Uterus (tissue), 3 donors: ENCODE measurements at regions not wholly inside any gene's neighbourhood (a gene's known extent, or its start where the extent isn't known, plus 50 kb on each side); places are given as distances from the start of the nearest gene placed in this dataset.

Source experiments
- DNase-seq, 2 donors: peaks; one replicate each; pipeline ENCODE4 v3.0.0-alpha.2; 2019 to 2020
- H3K27ac ChIP-seq, 2 donors: fragments of 200-600 bp; sonication (generic); 1 replicate in 1 of 2; 2 replicates in 1 of 2; pipeline ENCODE4 v1.5.1; 2016 to 2018
- H3K27me3 ChIP-seq, 2 donors: fragments of 200-600 bp; sonication (generic); one replicate each; pipeline ENCODE4 v1.5.1; 2018 to 2019; ENCODE audit warnings: control low read depth in 1 of 2
- H3K36me3 ChIP-seq, 2 donors: fragments of 200-600 bp; sonication (generic); one replicate each; pipeline ENCODE4 v1.5.1; 2019; ENCODE audit warnings: control low read depth in 1 of 2
- H3K4me1 ChIP-seq, 2 donors: fragments of 200-600 bp; sonication (generic); one replicate each; pipeline ENCODE4 v1.5.1; 2018 to 2019; ENCODE audit warnings: control low read depth in 1 of 2
- H3K4me3 ChIP-seq, 2 donors: fragments of 200-600 bp; sonication (generic); 1 replicate in 1 of 2; 2 replicates in 1 of 2; pipeline ENCODE4 v1.5.1; 2018 to 2019; ENCODE audit warnings: mild to moderate bottlenecking in 1 of 2
- H3K9me3 ChIP-seq, 2 donors: fragments of 200-600 bp; sonication (generic); one replicate each; pipeline ENCODE4 v1.5.1; 2019; ENCODE audit warnings: control low read depth in 1 of 2
- CTCF ChIP-seq, 4 experiments: fragments of 200-600 bp in 2 of 4; fragments of 450-650 bp in 2 of 4; sonication (generic) in 2 of 4; IDR thresholded peaks; one replicate each; pipeline ENCODE4 v1.5.1; 2016 to 2019; ENCODE audit warnings: antibody characterized with exemption in 4 of 4, mild to moderate bottlenecking in 2 of 4, moderate library complexity in 1 of 4
- POLR2A ChIP-seq, 2 donors: fragments of 450-650 bp; IDR thresholded peaks; one replicate each; pipeline ENCODE4 v1.6.1; 2016; ENCODE audit warnings: antibody characterized with exemption in 2 of 2, mild to moderate bottlenecking in 1 of 2, moderate library complexity in 1 of 2
- intact Hi-C: fragments of 100-400 bp; cut with DNase I; formaldehyde crosslinking; loops from one replicate; pipeline ENCODE4 v1.15.1; 2023; ENCODE audit warnings: low total_unique reads
- donor health status: DM: yes; HTN: yes; CAD: no.

- intact Hi-C loops, result no loop called here
- Histone ChIP-seq H3K27ac (no peak overlapping the region), H3K36me3 (no peaks in the 10 kb centered on the region), H3K9me3 (no peaks in the 10 kb centered on the region), H3K27me3 (no peaks in the 10 kb centered on the region), H3K4me1 (peaks cover 0 to 3% of the 10 kb centered on the region in 2 donors), H3K4me3 (no peak overlapping the region)
- TF ChIP-seq POLR2A (IDR thresholded peaks at IDR 0.05) (no peak), CTCF (IDR thresholded peaks at IDR 0.05) (no peak)
- no peak for DNase-seq
These were observed 109.8 kb upstream of the DST start for GRCh38 chr6:56752534-56752933.

GRCh38 chr6:56752009-56752408 is 109.3 kb upstream of the DST start:
- intact Hi-C loops, result no loop called here

GRCh38 chr6:56751604-56752003 is 108.9 kb upstream of the DST start:
- Histone ChIP-seq H3K27me3 (no peaks in the 10 kb centered on the region), H3K4me3 (no peak overlapping the region), H3K9me3 (no peaks in the 10 kb centered on the region), H3K4me1 (peaks cover 0 to 3% of the 10 kb centered on the region in 2 donors), H3K36me3 (no peaks in the 10 kb centered on the region), H3K27ac (no peak overlapping the region)
- intact Hi-C loops, result no loop called here
- TF ChIP-seq POLR2A (IDR thresholded peaks at IDR 0.05), result no peak
- no peak for TF ChIP-seq CTCF (IDR thresholded peaks at IDR 0.05)
- no peak for DNase-seq

More at GRCh38 chr6:56752009-56752408, 109.3 kb upstream of the DST start:
- Histone ChIP-seq H3K4me1 (peaks cover 0 to 3% of the 10 kb centered on the region in 2 donors), H3K36me3 (no peaks in the 10 kb centered on the region), H3K27me3 (no peaks in the 10 kb centered on the region), H3K9me3 (no peaks in the 10 kb centered on the region), H3K4me3 (no peak overlapping the region), H3K27ac (no peak overlapping the region)
- no peak for DNase-seq
- no peak for TF ChIP-seq CTCF (IDR thresholded peaks at IDR 0.05)
- TF ChIP-seq POLR2A (IDR thresholded peaks at IDR 0.05), result no peak

- Histone ChIP-seq H3K36me3 (no peaks in the 10 kb centered on the region), H3K27me3 (no peaks in the 10 kb centered on the region), H3K9me3 (no peaks in the 10 kb centered on the region), H3K27ac (no peak overlapping the region), H3K4me3 (no peak overlapping the region), H3K4me1 (peaks cover 0 to 3% of the 10 kb centered on the region in 2 donors)
- intact Hi-C loops, result no loop called here
- no peak for TF ChIP-seq POLR2A (IDR thresholded peaks at IDR 0.05)
- no peak for TF ChIP-seq CTCF (IDR thresholded peaks at IDR 0.05)
- DNase-seq, result no peak
These were observed 108.0 kb upstream of the DST start for GRCh38 chr6:56750686-56751085.

GRCh38 chr6:56749632-56750151 is 107.0 kb upstream of the DST start:
- intact Hi-C loops, result no loop called here
- DNase-seq, result no peak
- no peak overlapping the region for H3K27ac ChIP-seq
- H3K27me3 ChIP-seq, result no peaks in the 10 kb centered on the region
- peaks cover 0 to 3% of the 10 kb centered on the region in 2 donors for H3K4me1 ChIP-seq
- H3K36me3 ChIP-seq, result no peaks in the 10 kb centered on the region
- H3K4me3 ChIP-seq, result no peak overlapping the region
- no peaks in the 10 kb centered on the region for H3K9me3 ChIP-seq
- no peak for TF ChIP-seq CTCF (IDR thresholded peaks at IDR 0.05)
- TF ChIP-seq POLR2A (IDR thresholded peaks at IDR 0.05), result no peak
